ENCODE measurements at regions not wholly inside any gene's neighbourhood (a gene's known extent, or its start where the extent isn't known, plus 50 kb on each side); places are given as distances from the start of the nearest gene placed in this dataset.

DNA sequence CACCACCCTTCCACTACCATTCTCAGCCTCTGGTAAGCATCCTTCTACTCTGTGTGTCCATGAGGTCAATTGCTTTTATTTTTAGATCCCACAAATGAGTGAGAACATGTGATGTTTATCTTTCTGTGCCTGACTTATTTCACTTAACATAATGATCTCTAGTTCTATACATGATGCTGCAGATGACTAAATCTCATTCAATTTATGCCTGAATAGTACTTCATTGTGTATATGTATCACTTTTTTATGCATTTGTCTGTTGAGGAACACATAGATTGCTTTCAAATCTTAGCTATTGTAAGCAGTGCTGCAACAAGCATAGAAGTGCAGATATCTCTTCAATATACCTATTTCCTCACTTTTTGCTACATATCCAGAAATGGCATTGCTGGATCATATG, 733.3 kb downstream of the SUCLG1 start:
- no peak for FAIRE-seq
- DNase-seq (ENCODE audit: low read depth, low spot score) = no peak

DNA sequence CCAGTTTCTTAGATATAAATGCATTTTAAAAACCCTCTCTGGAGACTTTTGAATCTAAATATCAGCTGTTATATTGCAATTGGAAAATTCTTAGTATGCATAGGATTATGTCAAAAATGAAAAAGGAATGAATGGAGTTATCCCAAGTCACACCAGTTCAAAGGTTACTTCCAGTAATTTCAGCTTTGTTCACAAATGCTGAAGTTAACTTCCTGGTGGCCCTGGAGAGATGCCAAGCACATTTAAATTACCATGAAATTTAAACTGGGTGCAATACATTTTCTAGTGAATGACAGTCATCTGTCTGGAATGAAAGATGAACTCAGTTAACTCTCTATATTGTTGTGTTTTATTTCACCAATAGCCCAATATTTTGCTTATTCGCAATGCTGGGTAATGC, 753.9 kb downstream of the SUCLG1 start:
- H3K36me3 ChIP-seq (ENCODE audit: control insufficient read depth in 2 of 2, extremely low read depth in 1 of 2, insufficient read depth in 2 of 2, low read length in 2 of 2) = no peaks in the 10 kb centered on the region
- H3K79me2 ChIP-seq (ENCODE audit: control insufficient read depth, insufficient read depth, low read length) = no peaks in the 10 kb centered on the region
- no peaks in the 10 kb centered on the region for H3K9me3 ChIP-seq (ENCODE audit: control insufficient read depth, low read depth, low read length)
- H4K20me1 ChIP-seq (ENCODE audit: control insufficient read depth, extremely low read depth, insufficient read depth, low read length) = no peaks in the 10 kb centered on the region
- dilution Hi-C loops (cut with MboI; ENCODE audit: extremely low pct_ligation_motif_present, low sequenced_read_pairs) = no loop called here
- TF ChIP-seq, protein P1, sequence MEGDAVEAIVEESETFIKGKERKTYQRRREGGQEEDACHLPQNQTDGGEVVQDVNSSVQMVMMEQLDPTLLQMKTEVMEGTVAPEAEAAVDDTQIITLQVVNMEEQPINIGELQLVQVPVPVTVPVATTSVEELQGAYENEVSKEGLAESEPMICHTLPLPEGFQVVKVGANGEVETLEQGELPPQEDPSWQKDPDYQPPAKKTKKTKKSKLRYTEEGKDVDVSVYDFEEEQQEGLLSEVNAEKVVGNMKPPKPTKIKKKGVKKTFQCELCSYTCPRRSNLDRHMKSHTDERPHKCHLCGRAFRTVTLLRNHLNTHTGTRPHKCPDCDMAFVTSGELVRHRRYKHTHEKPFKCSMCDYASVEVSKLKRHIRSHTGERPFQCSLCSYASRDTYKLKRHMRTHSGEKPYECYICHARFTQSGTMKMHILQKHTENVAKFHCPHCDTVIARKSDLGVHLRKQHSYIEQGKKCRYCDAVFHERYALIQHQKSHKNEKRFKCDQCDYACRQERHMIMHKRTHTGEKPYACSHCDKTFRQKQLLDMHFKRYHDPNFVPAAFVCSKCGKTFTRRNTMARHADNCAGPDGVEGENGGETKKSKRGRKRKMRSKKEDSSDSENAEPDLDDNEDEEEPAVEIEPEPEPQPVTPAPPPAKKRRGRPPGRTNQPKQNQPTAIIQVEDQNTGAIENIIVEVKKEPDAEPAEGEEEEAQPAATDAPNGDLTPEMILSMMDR (optimal IDR thresholded peaks at IDR 0.05 in 1 of 3, IDR thresholded peaks at IDR 0.05 in 1 of 3, conservative IDR thresholded peaks at IDR 0.05 in 1 of 3; ENCODE audit: extremely low read depth in 1 of 3, insufficient read depth in 2 of 3, low read length in 3 of 3) = no peak
- TF ChIP-seq EZH2 (IDR thresholded peaks at IDR 0.05; ENCODE audit: low read length) = no peak
- no peak overlapping the region for H3K9ac ChIP-seq (ENCODE audit: control insufficient read depth, extremely low read depth, insufficient read depth, low read length)
- DNase-seq (ENCODE audit: low read depth, low spot score) (no peak), FAIRE-seq (no peak)
- no peak overlapping the region for H3K27ac ChIP-seq (ENCODE audit: control insufficient read depth, insufficient read depth, low read length)
- no peak overlapping the region for H3K4me3 ChIP-seq (ENCODE audit: control insufficient read depth in 2 of 3, extremely low read depth in 1 of 3, insufficient read depth in 2 of 3, low read depth in 1 of 3, low read length in 3 of 3)
- H3K4me1 ChIP-seq (ENCODE audit: control insufficient read depth, extremely low read depth, insufficient read depth, low read length) = no peaks in the 10 kb centered on the region
- H3K4me2 ChIP-seq (ENCODE audit: control insufficient read depth, extremely low read depth, insufficient read depth, low read depth, low read length) = no peak overlapping the region
- no peaks in the 10 kb centered on the region for H3K9me1 ChIP-seq (ENCODE audit: control insufficient read depth, extremely low read depth, insufficient read depth, low read length)
- H2AFZ ChIP-seq (ENCODE audit: control insufficient read depth, low read length) = no peak overlapping the region
- H3K27me3 ChIP-seq (ENCODE audit: control insufficient read depth, extremely low read depth, insufficient read depth, low read length) = no peaks in the 10 kb centered on the region

More for the DNA sequence above, 733.3 kb downstream of the SUCLG1 start:
- Histone ChIP-seq H3K4me3 (ENCODE audit: control insufficient read depth in 2 of 3, extremely low read depth in 1 of 3, insufficient read depth in 2 of 3, low read depth in 1 of 3, low read length in 3 of 3) (no peak overlapping the region), H3K9me3 (ENCODE audit: control insufficient read depth, low read depth, low read length) (no peaks in the 10 kb centered on the region), H4K20me1 (ENCODE audit: control insufficient read depth, extremely low read depth, insufficient read depth, low read length) (no peaks in the 10 kb centered on the region), H3K27me3 (ENCODE audit: control insufficient read depth, extremely low read depth, insufficient read depth, low read length) (no peaks in the 10 kb centered on the region), H3K4me2 (ENCODE audit: control insufficient read depth, extremely low read depth, insufficient read depth, low read depth, low read length) (no peak overlapping the region), H3K79me2 (ENCODE audit: control insufficient read depth, insufficient read depth, low read length) (no peaks in the 10 kb centered on the region), H3K9ac (ENCODE audit: control insufficient read depth, extremely low read depth, insufficient read depth, low read length) (no peak overlapping the region), H3K36me3 (ENCODE audit: control insufficient read depth in 2 of 2, extremely low read depth in 1 of 2, insufficient read depth in 2 of 2, low read length in 2 of 2) (no peaks in the 10 kb centered on the region), H3K27ac (ENCODE audit: control insufficient read depth, insufficient read depth, low read length) (no peak overlapping the region), H2AFZ (ENCODE audit: control insufficient read depth, low read length) (no peak overlapping the region), H3K9me1 (ENCODE audit: control insufficient read depth, extremely low read depth, insufficient read depth, low read length) (no peaks in the 10 kb centered on the region), H3K4me1 (ENCODE audit: control insufficient read depth, extremely low read depth, insufficient read depth, low read length) (no peaks in the 10 kb centered on the region)
- no peak for TF ChIP-seq EZH2 (IDR thresholded peaks at IDR 0.05; ENCODE audit: low read length)
- TF ChIP-seq, protein P1 (optimal IDR thresholded peaks at IDR 0.05 in 1 of 3, IDR thresholded peaks at IDR 0.05 in 1 of 3, conservative IDR thresholded peaks at IDR 0.05 in 1 of 3; ENCODE audit: extremely low read depth in 1 of 3, insufficient read depth in 2 of 3, low read length in 3 of 3) = no peak
- dilution Hi-C loops (cut with MboI; ENCODE audit: extremely low pct_ligation_motif_present, low sequenced_read_pairs) = no loop called here
